ENCODE measurements at regions not wholly inside any gene's neighbourhood (a gene's known extent, or its start where the extent isn't known, plus 50 kb on each side); places are given as distances from the start of the nearest gene placed in this dataset.

DNA sequence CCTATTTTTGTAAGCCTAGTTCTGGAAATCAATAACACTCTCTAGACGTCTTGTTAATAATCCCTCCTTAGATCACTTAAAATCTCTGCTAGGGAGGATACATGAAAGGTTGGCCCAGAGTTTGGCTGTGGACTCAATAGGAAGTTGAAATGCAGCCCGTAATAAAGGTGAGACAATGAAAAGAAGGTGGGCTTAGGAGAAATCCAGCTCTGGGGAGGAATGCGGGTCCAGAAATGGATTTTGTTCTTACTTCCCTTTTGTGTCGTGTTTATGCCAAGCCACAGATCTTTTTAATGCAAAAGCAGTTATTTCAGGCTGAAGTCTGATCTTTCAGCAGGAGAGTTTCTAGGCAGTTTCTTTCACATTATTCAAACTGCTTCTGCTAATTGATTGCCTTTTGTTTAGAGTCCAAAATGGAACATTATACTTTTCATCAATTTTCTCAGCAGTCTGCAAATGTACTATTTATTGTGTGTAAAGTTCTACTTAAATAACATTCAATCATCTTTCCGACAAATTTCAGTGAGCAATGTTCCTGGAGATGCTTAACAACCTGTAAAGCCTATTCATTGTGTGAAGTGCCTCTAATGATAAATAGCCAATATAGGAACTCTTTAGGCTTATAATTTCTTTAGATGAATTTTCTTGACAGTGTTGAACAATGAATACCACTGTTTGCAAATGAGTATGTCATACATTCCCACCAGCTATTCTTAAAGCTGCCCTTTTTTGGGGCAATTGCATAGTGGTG, 252.9 kb upstream of the KRR1 start:
- Histone ChIP-seq H3K4me3 (ENCODE audit: low read length in 2 of 2) (no peak overlapping the region), H2BK5ac (ENCODE audit: low read length) (no peak overlapping the region), H3K27me3 (ENCODE audit: control insufficient read depth in 3 of 3, insufficient read depth in 3 of 3, low read depth in 1 of 3, low read length in 3 of 3) (no peaks in the 10 kb centered on the region), H3K79me1 (ENCODE audit: low read depth, low read length) (no peaks in the 10 kb centered on the region), H3K4me2 (ENCODE audit: insufficient read depth, low read length, poor library complexity, severe bottlenecking) (no peak overlapping the region), H2AK5ac (ENCODE audit: low read depth, low read length) (no peak overlapping the region), H3K36me3 (replicated peaks in 1 of 2; ENCODE audit: control insufficient read depth in 2 of 2, insufficient read depth in 2 of 2, low read length in 2 of 2) (no peaks in the 10 kb centered on the region), H2AFZ (ENCODE audit: low read length) (peak overlapping the region; percentile 8), H3K18ac (ENCODE audit: low read length) (no peak overlapping the region), H4K91ac (ENCODE audit: low read depth, low read length, poor library complexity) (no peak overlapping the region), H4K8ac (ENCODE audit: low read depth, low read length) (no peak overlapping the region), H2BK120ac (ENCODE audit: low read depth, low read length) (no peak overlapping the region), H2BK12ac (ENCODE audit: low read length) (no peak overlapping the region), H3K23ac (ENCODE audit: low read depth, low read length, poor library complexity) (no peak overlapping the region), H3K27ac (replicated peaks; ENCODE audit: low read length) (no peak overlapping the region), H3K9ac (ENCODE audit: low read depth, low read length, poor library complexity) (no peak overlapping the region), H3K9me3 (replicated peaks in 1 of 2; ENCODE audit: control insufficient read depth in 2 of 2, insufficient read depth in 1 of 2, low read depth in 1 of 2, low read length in 2 of 2) (no peaks in the 10 kb centered on the region), H3K4ac (ENCODE audit: low read length) (no peak overlapping the region), H2BK15ac (ENCODE audit: low read length) (no peak overlapping the region), H3K14ac (ENCODE audit: low read length) (no peak overlapping the region), H3K4me1 (ENCODE audit: control insufficient read depth in 2 of 2, insufficient read depth in 1 of 2, low read depth in 1 of 2, low read length in 2 of 2) (peaks cover 9 to 16% of the 10 kb centered on the region in 2 donors)
- WGBS, 2 donors (ENCODE audit: extremely low coverage in 2 of 2, insufficient read length in 2 of 2, insufficient replicate concordance in 1 of 2): no CpG with 5 or more reads among the region's 5 CpGs
- DNase-seq (ENCODE audit: low spot score): no peak

DNA sequence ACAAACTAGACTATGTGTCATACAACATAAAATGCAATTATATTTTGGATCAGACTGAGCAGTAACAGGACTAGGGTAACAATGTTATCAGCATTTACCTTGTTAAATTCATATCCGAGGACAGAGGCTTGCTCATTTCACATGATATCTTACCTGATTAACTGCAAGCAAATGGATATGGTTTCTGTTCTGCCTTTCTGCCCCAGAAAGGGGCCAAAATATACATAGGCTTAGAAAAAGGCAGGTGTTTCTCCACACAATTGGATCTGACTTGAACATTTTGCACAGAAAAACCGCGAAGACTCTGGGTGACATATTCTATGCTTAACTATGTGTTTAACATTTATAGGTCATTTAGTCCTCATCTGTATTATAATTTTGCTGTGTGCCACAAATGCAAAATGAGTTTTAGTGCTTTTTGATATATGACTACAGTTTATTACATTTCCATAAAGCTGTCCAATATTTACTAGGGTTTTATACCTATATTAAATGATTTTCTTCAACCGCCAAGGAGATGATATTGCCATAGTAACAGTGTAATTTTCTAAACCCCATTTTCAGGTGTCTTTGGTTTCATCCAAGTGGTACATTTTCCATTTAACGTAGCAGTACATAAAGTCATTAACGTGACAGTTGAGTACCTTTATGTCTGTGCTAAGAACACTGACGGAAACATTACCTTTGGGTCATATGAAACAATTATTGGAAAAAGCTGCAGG, 249.3 kb upstream of the KRR1 start:
- H4K8ac ChIP-seq (ENCODE audit: low read depth, low read length): no peak overlapping the region
- no peak overlapping the region for H2BK5ac ChIP-seq (ENCODE audit: low read length)
- H3K23ac ChIP-seq (ENCODE audit: low read depth, low read length, poor library complexity): no peak overlapping the region
- H3K18ac ChIP-seq (ENCODE audit: low read length): no peak overlapping the region
- DNase-seq (ENCODE audit: low spot score): no peak
- H2BK12ac ChIP-seq (ENCODE audit: low read length): no peak overlapping the region
- no peak overlapping the region for H3K4me3 ChIP-seq (ENCODE audit: low read length in 2 of 2)
- no peak overlapping the region for H2AK5ac ChIP-seq (ENCODE audit: low read depth, low read length)
- no peak overlapping the region for H3K4me2 ChIP-seq (ENCODE audit: insufficient read depth, low read length, poor library complexity, severe bottlenecking)
- no CpG with 5 or more reads among the region's 7 CpGs for WGBS, 2 donors (ENCODE audit: extremely low coverage in 2 of 2, insufficient read length in 2 of 2, insufficient replicate concordance in 1 of 2)
- H3K79me1 ChIP-seq (ENCODE audit: low read depth, low read length): no peaks in the 10 kb centered on the region
- H2AFZ ChIP-seq (ENCODE audit: low read length): no peak overlapping the region
- H2BK120ac ChIP-seq (ENCODE audit: low read depth, low read length): no peak overlapping the region
- no peaks in the 10 kb centered on the region for H3K36me3 ChIP-seq (replicated peaks in 1 of 2; ENCODE audit: control insufficient read depth in 2 of 2, insufficient read depth in 2 of 2, low read length in 2 of 2)
- H3K27me3 ChIP-seq (ENCODE audit: control insufficient read depth in 3 of 3, insufficient read depth in 3 of 3, low read depth in 1 of 3, low read length in 3 of 3): no peaks in the 10 kb centered on the region
- no peak overlapping the region for H2BK15ac ChIP-seq (ENCODE audit: low read length)
- no peaks in the 10 kb centered on the region for H3K9me3 ChIP-seq (replicated peaks in 1 of 2; ENCODE audit: control insufficient read depth in 2 of 2, insufficient read depth in 1 of 2, low read depth in 1 of 2, low read length in 2 of 2)
- H3K27ac ChIP-seq (replicated peaks; ENCODE audit: low read length): no peak overlapping the region
- peaks cover 2 to 8% of the 10 kb centered on the region in 2 donors for H3K4me1 ChIP-seq (ENCODE audit: control insufficient read depth in 2 of 2, insufficient read depth in 1 of 2, low read depth in 1 of 2, low read length in 2 of 2)
- no peak overlapping the region for H3K4ac ChIP-seq (ENCODE audit: low read length)
- no peak overlapping the region for H3K9ac ChIP-seq (ENCODE audit: low read depth, low read length, poor library complexity)
- no peak overlapping the region for H4K91ac ChIP-seq (ENCODE audit: low read depth, low read length, poor library complexity)
- H3K14ac ChIP-seq (ENCODE audit: low read length): no peak overlapping the region

DNA sequence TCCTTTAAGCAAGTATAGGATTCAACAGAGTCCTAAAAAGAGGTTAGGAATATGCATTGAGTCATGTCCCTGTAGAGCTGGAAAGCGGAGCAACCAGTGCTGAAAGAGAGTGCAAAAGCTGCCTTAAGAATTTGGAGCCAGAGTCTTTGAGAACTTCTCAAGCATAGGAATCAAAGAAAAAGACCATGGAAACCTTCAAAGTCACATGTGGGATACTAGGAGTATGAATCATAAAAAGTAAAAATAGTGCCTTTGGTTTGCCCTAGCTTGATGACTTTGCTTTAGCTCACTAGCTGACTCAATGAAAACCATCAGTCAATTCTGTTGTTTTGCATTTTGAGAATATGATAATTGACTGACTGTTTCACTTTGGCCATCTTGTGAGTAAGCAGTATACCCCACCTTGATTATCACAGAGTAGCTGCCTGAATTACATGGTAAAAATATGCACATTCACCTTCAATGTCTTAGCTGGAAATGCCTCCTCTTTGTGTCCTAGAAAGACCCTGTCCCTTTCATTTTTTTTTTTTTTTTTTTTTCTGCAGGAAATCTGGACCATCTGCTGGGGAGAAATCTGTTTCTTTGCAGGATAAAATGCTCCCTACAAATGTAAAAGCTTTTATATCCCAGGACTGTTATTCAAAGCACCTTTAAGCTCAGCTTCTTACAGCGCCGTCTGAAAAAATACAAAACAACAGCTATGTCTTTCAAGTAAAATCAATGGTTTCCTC, 248.6 kb upstream of the KRR1 start:
- H2BK15ac ChIP-seq (ENCODE audit: low read length): no peak overlapping the region
- H2BK120ac ChIP-seq (ENCODE audit: low read depth, low read length): no peak overlapping the region
- no peaks in the 10 kb centered on the region for H3K79me1 ChIP-seq (ENCODE audit: low read depth, low read length)
- no peak overlapping the region for H2AFZ ChIP-seq (ENCODE audit: low read length)
- H2BK5ac ChIP-seq (ENCODE audit: low read length): no peak overlapping the region
- WGBS, 2 donors (ENCODE audit: extremely low coverage in 2 of 2, insufficient read length in 2 of 2, insufficient replicate concordance in 1 of 2): no CpG with 5 or more reads among the region's 3 CpGs
- H3K4me1 ChIP-seq (ENCODE audit: control insufficient read depth in 2 of 2, insufficient read depth in 1 of 2, low read depth in 1 of 2, low read length in 2 of 2): peaks cover 2 to 8% of the 10 kb centered on the region in 2 donors
- H2AK5ac ChIP-seq (ENCODE audit: low read depth, low read length): no peak overlapping the region
- no peak overlapping the region for H3K4ac ChIP-seq (ENCODE audit: low read length)
- no peak overlapping the region for H4K91ac ChIP-seq (ENCODE audit: low read depth, low read length, poor library complexity)
- H2BK12ac ChIP-seq (ENCODE audit: low read length): no peak overlapping the region
- H3K4me3 ChIP-seq (ENCODE audit: low read length in 2 of 2): no peak overlapping the region
- H3K4me2 ChIP-seq (ENCODE audit: insufficient read depth, low read length, poor library complexity, severe bottlenecking): no peak overlapping the region
- no peaks in the 10 kb centered on the region for H3K36me3 ChIP-seq (replicated peaks in 1 of 2; ENCODE audit: control insufficient read depth in 2 of 2, insufficient read depth in 2 of 2, low read length in 2 of 2)
- H3K18ac ChIP-seq (ENCODE audit: low read length): no peak overlapping the region
- no peak overlapping the region for H3K14ac ChIP-seq (ENCODE audit: low read length)
- DNase-seq (ENCODE audit: low spot score): no peak
- H3K27me3 ChIP-seq (ENCODE audit: control insufficient read depth in 3 of 3, insufficient read depth in 3 of 3, low read depth in 1 of 3, low read length in 3 of 3): no peaks in the 10 kb centered on the region
- no peak overlapping the region for H3K23ac ChIP-seq (ENCODE audit: low read depth, low read length, poor library complexity)
- no peak overlapping the region for H4K8ac ChIP-seq (ENCODE audit: low read depth, low read length)
- H3K9me3 ChIP-seq (replicated peaks in 1 of 2; ENCODE audit: control insufficient read depth in 2 of 2, insufficient read depth in 1 of 2, low read depth in 1 of 2, low read length in 2 of 2): no peaks in the 10 kb centered on the region
- no peak overlapping the region for H3K27ac ChIP-seq (replicated peaks; ENCODE audit: low read length)
- H3K9ac ChIP-seq (ENCODE audit: low read depth, low read length, poor library complexity): no peak overlapping the region

DNA sequence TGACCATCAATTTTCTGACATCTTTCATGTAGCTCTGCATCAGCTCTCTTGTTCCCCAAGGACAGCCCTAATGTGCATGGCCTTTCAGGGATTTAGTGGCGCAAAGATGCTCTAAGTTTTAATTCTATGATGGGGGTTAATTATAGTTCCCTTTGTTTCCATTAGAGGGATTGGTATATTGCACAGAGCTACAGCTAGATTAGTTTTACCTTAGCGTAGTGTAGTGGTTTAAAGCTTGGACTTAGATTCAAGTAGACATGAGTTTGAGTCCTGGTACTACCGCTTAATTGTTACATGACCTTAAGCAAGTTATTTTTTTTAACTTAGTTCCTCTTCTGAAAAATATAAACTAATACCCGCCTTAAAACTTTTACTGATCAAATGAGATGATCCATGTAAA, 247.8 kb upstream of the KRR1 start:
- DNase-seq (ENCODE audit: low spot score): no peak
- H4K8ac ChIP-seq (ENCODE audit: low read depth, low read length): no peak overlapping the region
- H3K23ac ChIP-seq (ENCODE audit: low read depth, low read length, poor library complexity): no peak overlapping the region
- H3K14ac ChIP-seq (ENCODE audit: low read length): no peak overlapping the region
- H3K36me3 ChIP-seq (replicated peaks in 1 of 2; ENCODE audit: control insufficient read depth in 2 of 2, insufficient read depth in 2 of 2, low read length in 2 of 2): no peaks in the 10 kb centered on the region
- H3K4ac ChIP-seq (ENCODE audit: low read length): no peak overlapping the region
- H3K9me3 ChIP-seq (replicated peaks in 1 of 2; ENCODE audit: control insufficient read depth in 2 of 2, insufficient read depth in 1 of 2, low read depth in 1 of 2, low read length in 2 of 2): no peaks in the 10 kb centered on the region
- H2BK12ac ChIP-seq (ENCODE audit: low read length): no peak overlapping the region
- peaks cover 1 to 7% of the 10 kb centered on the region in 2 donors for H3K4me1 ChIP-seq (ENCODE audit: control insufficient read depth in 2 of 2, insufficient read depth in 1 of 2, low read depth in 1 of 2, low read length in 2 of 2)
- no peak overlapping the region for H2BK5ac ChIP-seq (ENCODE audit: low read length)
- no peak overlapping the region for H2AK5ac ChIP-seq (ENCODE audit: low read depth, low read length)
- WGBS, 2 donors (ENCODE audit: extremely low coverage in 2 of 2, insufficient read length in 2 of 2, insufficient replicate concordance in 1 of 2): no CpG with 5 or more reads among the region's 4 CpGs
- no peak overlapping the region for H3K4me2 ChIP-seq (ENCODE audit: insufficient read depth, low read length, poor library complexity, severe bottlenecking)
- no peak overlapping the region for H3K9ac ChIP-seq (ENCODE audit: low read depth, low read length, poor library complexity)
- H3K4me3 ChIP-seq (ENCODE audit: low read length in 2 of 2): no peak overlapping the region
- H3K27ac ChIP-seq (replicated peaks; ENCODE audit: low read length): no peak overlapping the region
- H3K27me3 ChIP-seq (ENCODE audit: control insufficient read depth in 3 of 3, insufficient read depth in 3 of 3, low read depth in 1 of 3, low read length in 3 of 3): no peaks in the 10 kb centered on the region
- H3K18ac ChIP-seq (ENCODE audit: low read length): no peak overlapping the region
- H2AFZ ChIP-seq (ENCODE audit: low read length): no peak overlapping the region
- H2BK15ac ChIP-seq (ENCODE audit: low read length): no peak overlapping the region
- no peaks in the 10 kb centered on the region for H3K79me1 ChIP-seq (ENCODE audit: low read depth, low read length)
- no peak overlapping the region for H2BK120ac ChIP-seq (ENCODE audit: low read depth, low read length)
- H4K91ac ChIP-seq (ENCODE audit: low read depth, low read length, poor library complexity): no peak overlapping the region

Measured in neuronal stem cell (in vitro differentiated cells).